Suprapubic skin (tissue), 3 donors: ENCODE measurements at regions not wholly inside any gene's neighbourhood (a gene's known extent, or its start where the extent isn't known, plus 50 kb on each side); places are given as distances from the start of the nearest gene placed in this dataset.

Source experiments
- CTCF ChIP-seq, 2 donors: fragments of 200-600 bp in 1 of 2; fragments of 450-650 bp in 1 of 2; sonication (generic) in 1 of 2; IDR thresholded peaks; one replicate each; pipeline ENCODE4 v1.5.1; 2016 to 2019; ENCODE audit warnings: antibody characterized with exemption in 2 of 2, mild to moderate bottlenecking in 1 of 2, moderate library complexity in 1 of 2
- POLR2AphosphoS5 ChIP-seq, 3 donors: sonication (generic); formaldehyde crosslinking; IDR thresholded peaks; one replicate each; pipeline ENCODE4 v1.6.1; 2017; ENCODE audit warnings: antibody characterized with exemption in 3 of 3

GRCh38 chr10:107749235-107749634 is 584.7 kb upstream of the SORCS1 start:
- TF ChIP-seq CTCF (IDR thresholded peaks at IDR 0.05) (no peak), POLR2AphosphoS5 (IDR thresholded peaks at IDR 0.05) (no peak)
